ENCODE measurements at regions not wholly inside any gene's neighbourhood (a gene's known extent, or its start where the extent isn't known, plus 50 kb on each side); places are given as distances from the start of the nearest gene placed in this dataset.

DNA sequence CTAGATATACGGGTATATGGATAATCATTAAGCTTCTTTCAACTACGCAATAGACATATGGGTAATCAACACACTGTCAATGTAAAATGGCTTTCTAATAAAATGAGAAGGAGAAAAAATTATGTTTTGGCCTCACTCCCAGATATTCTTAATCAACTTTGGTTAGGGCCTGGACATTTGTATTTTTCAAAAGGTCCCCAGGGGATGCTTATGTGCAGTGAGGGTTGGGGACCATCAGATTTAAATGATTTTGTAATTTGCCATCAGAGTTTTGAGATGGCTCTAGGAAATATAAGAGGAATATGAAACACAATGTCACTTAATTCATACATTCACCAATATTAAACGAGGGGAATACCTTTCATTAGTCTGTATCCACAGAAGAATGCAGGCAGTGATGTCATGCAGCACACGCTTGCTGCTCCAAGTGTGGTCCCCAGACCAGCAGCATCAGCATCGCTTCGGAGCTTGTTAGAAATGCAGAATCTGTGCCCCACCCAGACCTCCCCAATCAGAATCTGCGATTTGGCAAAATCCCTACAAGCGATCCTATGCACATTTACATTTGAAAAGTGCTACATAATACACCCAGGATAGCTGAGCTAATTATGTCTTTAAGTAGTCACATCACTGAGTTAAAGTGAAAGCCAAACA is 75.1 kb downstream of the INHBA start:
- TF ChIP-seq TAF1 (IDR thresholded peaks at IDR 0.05; ENCODE audit: borderline replicate concordance, low read depth, low read length), result no peak
- TF ChIP-seq, protein P1, sequence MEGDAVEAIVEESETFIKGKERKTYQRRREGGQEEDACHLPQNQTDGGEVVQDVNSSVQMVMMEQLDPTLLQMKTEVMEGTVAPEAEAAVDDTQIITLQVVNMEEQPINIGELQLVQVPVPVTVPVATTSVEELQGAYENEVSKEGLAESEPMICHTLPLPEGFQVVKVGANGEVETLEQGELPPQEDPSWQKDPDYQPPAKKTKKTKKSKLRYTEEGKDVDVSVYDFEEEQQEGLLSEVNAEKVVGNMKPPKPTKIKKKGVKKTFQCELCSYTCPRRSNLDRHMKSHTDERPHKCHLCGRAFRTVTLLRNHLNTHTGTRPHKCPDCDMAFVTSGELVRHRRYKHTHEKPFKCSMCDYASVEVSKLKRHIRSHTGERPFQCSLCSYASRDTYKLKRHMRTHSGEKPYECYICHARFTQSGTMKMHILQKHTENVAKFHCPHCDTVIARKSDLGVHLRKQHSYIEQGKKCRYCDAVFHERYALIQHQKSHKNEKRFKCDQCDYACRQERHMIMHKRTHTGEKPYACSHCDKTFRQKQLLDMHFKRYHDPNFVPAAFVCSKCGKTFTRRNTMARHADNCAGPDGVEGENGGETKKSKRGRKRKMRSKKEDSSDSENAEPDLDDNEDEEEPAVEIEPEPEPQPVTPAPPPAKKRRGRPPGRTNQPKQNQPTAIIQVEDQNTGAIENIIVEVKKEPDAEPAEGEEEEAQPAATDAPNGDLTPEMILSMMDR (IDR thresholded peaks at IDR 0.05), result no peak
- TF ChIP-seq YY1 (IDR thresholded peaks at IDR 0.05; ENCODE audit: low read depth), result no peak
- TF ChIP-seq, protein P2, sequence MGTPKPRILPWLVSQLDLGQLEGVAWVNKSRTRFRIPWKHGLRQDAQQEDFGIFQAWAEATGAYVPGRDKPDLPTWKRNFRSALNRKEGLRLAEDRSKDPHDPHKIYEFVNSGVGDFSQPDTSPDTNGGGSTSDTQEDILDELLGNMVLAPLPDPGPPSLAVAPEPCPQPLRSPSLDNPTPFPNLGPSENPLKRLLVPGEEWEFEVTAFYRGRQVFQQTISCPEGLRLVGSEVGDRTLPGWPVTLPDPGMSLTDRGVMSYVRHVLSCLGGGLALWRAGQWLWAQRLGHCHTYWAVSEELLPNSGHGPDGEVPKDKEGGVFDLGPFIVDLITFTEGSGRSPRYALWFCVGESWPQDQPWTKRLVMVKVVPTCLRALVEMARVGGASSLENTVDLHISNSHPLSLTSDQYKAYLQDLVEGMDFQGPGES (IDR thresholded peaks at IDR 0.05; ENCODE audit: low read depth, low read length), result no peak
- no peak for TF ChIP-seq RFX5 (IDR thresholded peaks at IDR 0.05; ENCODE audit: low read length)
- TF ChIP-seq SMC3 (IDR thresholded peaks at IDR 0.05; ENCODE audit: low read depth, low read length), result no peak
- TF ChIP-seq POLR2AphosphoS5 (IDR thresholded peaks at IDR 0.05; ENCODE audit: low read depth, low read length), result no peak
- TF ChIP-seq MXI1 (IDR thresholded peaks at IDR 0.05; ENCODE audit: low read depth, low read length), result no peak
- TF ChIP-seq SIN3A (IDR thresholded peaks at IDR 0.05; ENCODE audit: borderline replicate concordance, low read depth, low read length), result no peak
- TF ChIP-seq EP300 (IDR thresholded peaks at IDR 0.05; ENCODE audit: borderline replicate concordance in 1 of 2, low read depth in 1 of 2, low read length in 1 of 2), result peak in 1 of 2 experiments; percentile 44; a peak in 1 of 4 replicates
- TF ChIP-seq, protein P3, sequence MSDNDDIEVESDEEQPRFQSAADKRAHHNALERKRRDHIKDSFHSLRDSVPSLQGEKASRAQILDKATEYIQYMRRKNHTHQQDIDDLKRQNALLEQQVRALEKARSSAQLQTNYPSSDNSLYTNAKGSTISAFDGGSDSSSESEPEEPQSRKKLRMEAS (IDR thresholded peaks at IDR 0.05; ENCODE audit: low read depth), result no peak
- no peak for TF ChIP-seq EZH2phosphoT487 (IDR thresholded peaks at IDR 0.05; ENCODE audit: borderline replicate concordance, low read depth)
- no peak for TF ChIP-seq FOSL2 (IDR thresholded peaks at IDR 0.05; ENCODE audit: borderline replicate concordance, low read depth)
- no peak for TF ChIP-seq MEF2A (IDR thresholded peaks at IDR 0.05; ENCODE audit: borderline replicate concordance, low read depth)

All from SK-N-SH (cell line).